HFF-Myc (cell line): ENCODE measurements at regions not wholly inside any gene's neighbourhood (a gene's known extent, or its start where the extent isn't known, plus 50 kb on each side); places are given as distances from the start of the nearest gene placed in this dataset.

Source experiments
- DNase-seq: peaks from one replicate; pipeline ENCODE4 v3.0.0-alpha.2; 2011; ENCODE audit warnings: low read depth; ENCODE audit errors: extremely low read depth
- H3K4me3 ChIP-seq: replicated peaks from 2 replicates; pipeline ENCODE4 v1.5.1; 2011; ENCODE audit warnings: low read depth, mild to moderate bottlenecking, control low read depth, low read length
- CTCF ChIP-seq: IDR thresholded peaks from 2 replicates; pipeline ENCODE4 v1.5.1; 2012; ENCODE audit warnings: mild to moderate bottlenecking, low read depth, low read length, control low read depth; ENCODE audit errors: missing control alignments

GRCh38 chr5:30324083-30324482 lies 869.4 kb upstream of the CDH6 start:
- no peak for DNase-seq
- TF ChIP-seq CTCF, result no peak
- no peak overlapping the region for H3K4me3 ChIP-seq

GRCh38 chr5:30287890-30288289 lies 905.6 kb upstream of the CDH6 start:
- no peak overlapping the region for H3K4me3 ChIP-seq
- TF ChIP-seq CTCF, result no peak
- no peak for DNase-seq

GRCh38 chr5:30279237-30279636 lies 914.2 kb upstream of the CDH6 start:
- no peak overlapping the region for H3K4me3 ChIP-seq
- DNase-seq, result no peak
- no peak for TF ChIP-seq CTCF

GRCh38 chr5:30267026-30267425 lies 926.5 kb upstream of the CDH6 start:
- H3K4me3 ChIP-seq, result no peak overlapping the region
- no peak for TF ChIP-seq CTCF
- no peak for DNase-seq

GRCh38 chr5:30239331-30240022 lies 954.0 kb upstream of the CDH6 start:
- DNase-seq, result no peak

GRCh38 chr5:30237189-30237588 lies 956.3 kb upstream of the CDH6 start:
- DNase-seq, result no peak
- no peak for TF ChIP-seq CTCF
- H3K4me3 ChIP-seq, result no peak overlapping the region

More at GRCh38 chr5:30239331-30240022, 954.0 kb upstream of the CDH6 start:
- TF ChIP-seq CTCF, result no peak
- no peak overlapping the region for H3K4me3 ChIP-seq

- no peak for TF ChIP-seq CTCF
- DNase-seq, result no peak
- H3K4me3 ChIP-seq, result no peak overlapping the region
Observed at GRCh38 chr5:30209755-30210154, 983.7 kb upstream of the CDH6 start.
